Activated CD8-positive, alpha-beta memory T cell treated with anti-CD3 and anti-CD28 coated beads, Interleukin-2, amount 50 U/mL, for 24 hours (primary cell): ENCODE measurements at regions not wholly inside any gene's neighbourhood (a gene's known extent, or its start where the extent isn't known, plus 50 kb on each side); places are given as distances from the start of the nearest gene placed in this dataset.

Experiments
- DNase-seq: peaks from one replicate; pipeline ENCODE4 v3.0.0-alpha.2; 2020; ENCODE audit errors: extremely low read depth

GRCh38 chr10:126847666-126848065, 57.6 kb upstream of the DOCK1 start:
- no peak for DNase-seq

- no peak for DNase-seq
Observed at GRCh38 chr10:126849646-126850045, 55.6 kb upstream of the DOCK1 start.

GRCh38 chr10:126851414-126852108, 53.7 kb upstream of the DOCK1 start:
- no peak for DNase-seq

- no peak for DNase-seq
Observed at GRCh38 chr10:126854726-126855495, 50.3 kb upstream of the DOCK1 start.
